Esophagus muscularis mucosa (tissue), 4 donors: ENCODE measurements at regions not wholly inside any gene's neighbourhood (a gene's known extent, or its start where the extent isn't known, plus 50 kb on each side); places are given as distances from the start of the nearest gene placed in this dataset.

ENCODE experiments used
- EP300 ChIP-seq: sonication (generic); formaldehyde crosslinking; IDR thresholded peaks from one replicate; pipeline ENCODE4 v1.6.1; 2017; ENCODE audit warnings: antibody characterized with exemption
- POLR2A ChIP-seq: fragments of 450-650 bp; IDR thresholded peaks from one replicate; pipeline ENCODE4 v1.6.1; 2017; ENCODE audit warnings: antibody characterized with exemption, moderate library complexity, mild to moderate bottlenecking, low read depth
- TF ChIP-seq, protein P1 (sequence below), 3 experiments: fragments of 200-600 bp in 2 of 3; fragments of 450-650 bp in 1 of 3; sonication (generic) in 2 of 3; IDR thresholded peaks; one replicate each; pipeline ENCODE4 v1.5.1; 2017 to 2019; ENCODE audit warnings: antibody characterized with exemption in 3 of 3, mild to moderate bottlenecking in 2 of 3, moderate library complexity in 1 of 3

DNA sequence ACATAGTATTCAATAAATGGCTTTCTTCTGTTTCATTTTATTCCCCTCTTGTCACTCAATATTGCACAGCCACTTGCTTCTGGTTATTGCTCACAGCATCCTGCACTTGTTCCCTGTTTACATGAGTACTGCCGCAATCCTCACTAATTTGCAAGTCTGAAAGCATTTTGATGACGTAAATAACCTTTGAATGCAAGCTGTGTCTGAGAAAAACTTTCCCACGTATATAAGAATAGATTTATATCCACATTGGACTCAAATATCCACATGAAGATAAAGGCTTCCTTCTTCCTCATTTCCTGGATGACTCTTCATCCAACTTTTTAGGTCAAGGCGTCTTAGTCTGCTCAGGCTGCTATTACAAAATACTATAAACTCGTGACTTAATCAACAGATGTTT lies 88.2 kb upstream of the DAP start:
- TF ChIP-seq, protein P1, sequence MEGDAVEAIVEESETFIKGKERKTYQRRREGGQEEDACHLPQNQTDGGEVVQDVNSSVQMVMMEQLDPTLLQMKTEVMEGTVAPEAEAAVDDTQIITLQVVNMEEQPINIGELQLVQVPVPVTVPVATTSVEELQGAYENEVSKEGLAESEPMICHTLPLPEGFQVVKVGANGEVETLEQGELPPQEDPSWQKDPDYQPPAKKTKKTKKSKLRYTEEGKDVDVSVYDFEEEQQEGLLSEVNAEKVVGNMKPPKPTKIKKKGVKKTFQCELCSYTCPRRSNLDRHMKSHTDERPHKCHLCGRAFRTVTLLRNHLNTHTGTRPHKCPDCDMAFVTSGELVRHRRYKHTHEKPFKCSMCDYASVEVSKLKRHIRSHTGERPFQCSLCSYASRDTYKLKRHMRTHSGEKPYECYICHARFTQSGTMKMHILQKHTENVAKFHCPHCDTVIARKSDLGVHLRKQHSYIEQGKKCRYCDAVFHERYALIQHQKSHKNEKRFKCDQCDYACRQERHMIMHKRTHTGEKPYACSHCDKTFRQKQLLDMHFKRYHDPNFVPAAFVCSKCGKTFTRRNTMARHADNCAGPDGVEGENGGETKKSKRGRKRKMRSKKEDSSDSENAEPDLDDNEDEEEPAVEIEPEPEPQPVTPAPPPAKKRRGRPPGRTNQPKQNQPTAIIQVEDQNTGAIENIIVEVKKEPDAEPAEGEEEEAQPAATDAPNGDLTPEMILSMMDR (IDR thresholded peaks at IDR 0.05), result no peak
- TF ChIP-seq EP300 (no peak), POLR2A (no peak)
